SU-DHL-6 (cell line): ENCODE measurements at regions not wholly inside any gene's neighbourhood (a gene's known extent, or its start where the extent isn't known, plus 50 kb on each side); places are given as distances from the start of the nearest gene placed in this dataset.

Experiments used
- H2AFZ ChIP-seq: fragments of 200-600 bp; sonication (generic); 2 replicates; pipeline ENCODE4 v1.6.1; 2014; ENCODE audit warnings: low read depth, mild to moderate bottlenecking, moderate library complexity, mixed read lengths, antibody characterized with exemption, low read length; ENCODE audit not compliant: severe bottlenecking
- H3F3A ChIP-seq: fragments of 200-600 bp; shearing (Covaris generic); 2 replicates; pipeline ENCODE4 v1.6.0; 2016; ENCODE audit warnings: antibody characterized with exemption, mild to moderate bottlenecking; ENCODE audit not compliant: insufficient read depth
- H3K27ac ChIP-seq: fragments of 200-600 bp; sonication (generic); 2 replicates; pipeline ENCODE4 v1.5.1; 2016; ENCODE audit warnings: low read depth, mild to moderate bottlenecking, low read length, moderate library complexity, mixed read lengths
- H3K27me3 ChIP-seq: fragments of 200-600 bp; sonication (generic), shearing (Covaris generic); 2 replicates; pipeline ENCODE4 v1.6.0; 2014; ENCODE audit warnings: mild to moderate bottlenecking, low read length
- H3K36me3 ChIP-seq: fragments of 200-600 bp; sonication (generic); 2 replicates; pipeline ENCODE4 v1.6.1; 2014; ENCODE audit warnings: mild to moderate bottlenecking, low read length, mixed read lengths
- H3K4me2 ChIP-seq: fragments of 300-600, 200-600 bp; shearing (Covaris generic), sonication (generic); 2 replicates; pipeline ENCODE4 v1.6.0; 2014; ENCODE audit warnings: low read length, low read depth, mild to moderate bottlenecking; ENCODE audit not compliant: poor library complexity, severe bottlenecking
- H3K4me3 ChIP-seq: fragments of 200-600 bp; sonication (generic); 2 replicates; pipeline ENCODE4 v1.5.1; 2014; ENCODE audit warnings: antibody characterized with exemption, low read length, mild to moderate bottlenecking, mixed read lengths; ENCODE audit not compliant: insufficient read depth, poor library complexity, severe bottlenecking
- H3K79me2 ChIP-seq: fragments of 200-600 bp; sonication (generic); 2 replicates; pipeline ENCODE4 v1.6.1; 2014; ENCODE audit warnings: mild to moderate bottlenecking, low read length, moderate library complexity; ENCODE audit not compliant: insufficient read depth
- H3K9ac ChIP-seq: fragments of 200-600 bp; sonication (generic); 2 replicates; pipeline ENCODE4 v1.7.0; 2014; ENCODE audit warnings: mild to moderate bottlenecking, low read length
- H3K9me2 ChIP-seq: fragments of 200-600 bp; sonication (generic); replicated peaks from 2 replicates; pipeline ENCODE4 v1.6.1; 2014; ENCODE audit warnings: low read length; ENCODE audit not compliant: insufficient read depth
- H3K9me3 ChIP-seq: fragments of 200-600 bp; sonication (generic); 2 replicates; pipeline ENCODE4 v1.6.1; 2014; ENCODE audit warnings: low read length, mixed read lengths; ENCODE audit not compliant: insufficient read depth
- H4K20me1 ChIP-seq: fragments of 200-600 bp; sonication (generic); 2 replicates; pipeline ENCODE4 v1.6.1; 2014; ENCODE audit warnings: low read depth, mild to moderate bottlenecking, antibody characterized with exemption, low read length, moderate library complexity, mixed read lengths
- CTCF ChIP-seq: fragments of 200-600 bp; sonication (generic); IDR thresholded peaks from one replicate; pipeline ENCODE4 v1.5.1; 2017; ENCODE audit warnings: antibody characterized with exemption, mild to moderate bottlenecking, low read length, moderate library complexity; ENCODE audit not compliant: insufficient read depth, poor library complexity, severe bottlenecking
- EZH2phosphoT487 ChIP-seq: fragments of 200-600 bp; sonication (generic), shearing (Covaris generic); conservative IDR thresholded peaks from 2 replicates; pipeline ENCODE4 v1.6.1; 2018; ENCODE audit warnings: mild to moderate bottlenecking, antibody characterized with exemption, low read length, moderate library complexity, mixed read lengths

DNA sequence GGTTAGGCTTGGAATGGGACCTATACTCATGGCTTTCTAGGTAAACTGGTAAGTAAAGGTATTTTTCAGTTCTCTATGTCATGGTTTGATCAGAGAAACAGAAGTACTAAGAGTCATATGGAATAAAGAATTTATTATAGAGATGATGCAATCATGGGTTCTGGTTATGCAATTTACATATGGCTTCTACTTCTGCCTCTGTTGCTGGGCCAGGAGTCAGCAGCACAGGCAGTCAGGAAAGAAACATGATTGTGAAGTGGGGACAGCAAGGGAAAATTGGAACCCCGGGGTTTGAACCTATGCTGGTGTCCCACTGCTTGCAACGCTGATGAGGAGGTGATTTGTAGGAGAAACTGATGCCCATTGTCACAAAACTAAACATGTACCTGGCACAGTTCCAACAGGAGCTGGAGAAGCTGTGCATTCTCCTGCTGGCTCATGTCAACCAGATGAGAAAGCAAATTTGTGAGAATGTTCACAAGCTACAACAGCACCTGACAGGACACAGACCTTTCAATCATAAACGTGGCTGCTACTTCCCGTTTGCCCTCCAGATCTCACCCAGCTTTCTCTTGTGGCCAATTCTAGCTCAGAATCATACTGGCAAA, 887.1 kb downstream of the TFAP2A start:
- no peaks in the 10 kb centered on the region for H3K27me3 ChIP-seq
- no peaks in the 10 kb centered on the region; the same call in 1 of the 2 replicates for H4K20me1 ChIP-seq
- 0 out of 2 replicates have a peak, but pooled peaks cover 3% of the 10 kb centered on the region for H3K36me3 ChIP-seq
- H3K79me2 ChIP-seq, result no peaks in the 10 kb centered on the region
- TF ChIP-seq EZH2phosphoT487 (no peak), CTCF (no peak)
- no peaks in the 10 kb centered on the region for H3K9me2 ChIP-seq
- no peak overlapping the region for H3K9ac ChIP-seq
- no peak overlapping the region for H3K4me2 ChIP-seq
- H3K27ac ChIP-seq, result no peak overlapping the region
- no peaks in the 10 kb centered on the region for H3F3A ChIP-seq
- H3K4me3 ChIP-seq, result no peak overlapping the region
- no peak overlapping the region for H2AFZ ChIP-seq
- no peaks in the 10 kb centered on the region for H3K9me3 ChIP-seq

DNA sequence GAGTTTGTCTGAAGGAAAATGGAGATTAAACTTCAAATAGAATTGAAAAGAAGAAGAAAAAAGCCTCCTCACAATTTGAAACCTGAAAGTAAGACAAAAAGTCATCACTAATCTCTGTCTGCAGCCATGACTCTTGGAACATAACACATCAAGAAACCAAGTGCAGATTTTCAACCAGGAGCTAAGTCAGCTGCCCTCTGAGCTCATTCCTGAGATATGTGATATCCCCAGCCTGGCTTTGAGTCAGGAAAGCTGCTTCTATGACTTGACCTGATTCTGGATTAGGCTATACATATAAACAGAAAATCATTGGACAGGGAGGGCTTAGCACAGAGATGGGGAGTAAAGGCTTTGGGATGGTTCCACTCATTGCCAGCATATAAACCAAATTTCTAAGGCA, 891.4 kb downstream of the TFAP2A start:
- no peaks in the 10 kb centered on the region for H3K36me3 ChIP-seq
- H3K27ac ChIP-seq, result no peak overlapping the region
- no peaks in the 10 kb centered on the region for H4K20me1 ChIP-seq
- no peak overlapping the region for H3K4me2 ChIP-seq
- no peak overlapping the region for H3K4me3 ChIP-seq
- H3K9ac ChIP-seq, result no peak overlapping the region
- H3F3A ChIP-seq, result no peaks in the 10 kb centered on the region
- H3K79me2 ChIP-seq, result no peaks in the 10 kb centered on the region
- no peaks in the 10 kb centered on the region for H3K9me2 ChIP-seq
- no peaks in the 10 kb centered on the region for H3K27me3 ChIP-seq
- no peak overlapping the region for H2AFZ ChIP-seq
- H3K9me3 ChIP-seq, result no peaks in the 10 kb centered on the region
- TF ChIP-seq EZH2phosphoT487 (no peak), CTCF (no peak)

DNA sequence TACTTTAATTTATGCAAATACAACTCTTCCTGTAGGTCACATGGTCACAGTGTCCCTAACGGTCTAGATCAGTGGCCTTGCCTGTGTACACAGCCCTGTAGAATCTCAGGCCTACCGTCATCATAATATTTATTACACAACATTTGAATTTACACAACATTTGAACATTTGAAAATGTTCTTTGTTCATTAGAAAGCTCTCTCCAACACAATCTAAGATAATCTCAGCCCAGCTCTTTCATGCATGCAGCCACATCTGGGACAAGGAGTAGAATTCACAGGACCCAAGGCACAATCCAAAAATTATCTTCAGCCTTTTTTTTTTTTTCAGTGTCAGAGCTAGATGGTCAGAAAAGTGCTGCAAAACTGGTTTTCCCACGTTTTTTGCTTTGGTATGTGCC, 892.8 kb downstream of the TFAP2A start:
- Histone ChIP-seq H3K36me3 (no peaks in the 10 kb centered on the region), H3K9me2 (no peaks in the 10 kb centered on the region), H3K27me3 (no peaks in the 10 kb centered on the region), H3K4me2 (no peak overlapping the region), H3K9me3 (no peaks in the 10 kb centered on the region), H4K20me1 (no peaks in the 10 kb centered on the region; the same call in 1 of the 2 replicates), H3K9ac (no peak overlapping the region), H3K4me3 (no peak overlapping the region), H2AFZ (no peak overlapping the region), H3K27ac (no peak overlapping the region), H3K79me2 (no peaks in the 10 kb centered on the region), H3F3A (no peaks in the 10 kb centered on the region)
- no peak for TF ChIP-seq CTCF
